ENCODE measurements at regions not wholly inside any gene's neighbourhood (a gene's known extent, or its start where the extent isn't known, plus 50 kb on each side); places are given as distances from the start of the nearest gene placed in this dataset.
A peak's percentile ranks its signal among the peaks of the same experiment; 100 is the strongest.

- DNase-seq (ENCODE audit: insufficient read length, low spot score) (no peak), FAIRE-seq (no peak)
These were observed 1321.6 kb upstream of the ACVR2A start for GRCh38 chr2:146523196-146523595.

- DNase-seq (ENCODE audit: insufficient read length, low spot score) (no peak), FAIRE-seq (no peak)
These were observed 1338.0 kb upstream of the ACVR2A start for GRCh38 chr2:146506851-146507250.

DNA sequence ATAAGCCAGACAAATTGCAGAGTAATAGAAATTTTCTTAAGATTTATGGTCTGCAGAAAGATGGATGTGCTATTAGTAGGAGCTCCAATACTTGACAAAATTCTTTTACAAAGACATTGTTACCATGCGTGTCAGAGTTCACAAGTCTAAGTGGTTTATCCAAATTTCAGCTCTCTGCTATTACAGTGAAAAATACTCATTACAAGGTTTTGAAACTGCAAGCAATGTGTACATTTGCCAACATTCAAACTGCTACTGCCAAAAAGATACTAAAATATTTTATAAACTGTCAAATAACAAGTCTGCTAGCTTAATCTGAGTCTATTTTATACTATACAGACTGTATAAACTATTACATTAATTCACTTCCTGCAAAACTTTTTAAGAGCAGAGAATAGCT lies 1341.5 kb upstream of the ACVR2A start:
- DNase-seq (ENCODE audit: insufficient read length, low spot score) (no peak), FAIRE-seq (no peak)

DNA sequence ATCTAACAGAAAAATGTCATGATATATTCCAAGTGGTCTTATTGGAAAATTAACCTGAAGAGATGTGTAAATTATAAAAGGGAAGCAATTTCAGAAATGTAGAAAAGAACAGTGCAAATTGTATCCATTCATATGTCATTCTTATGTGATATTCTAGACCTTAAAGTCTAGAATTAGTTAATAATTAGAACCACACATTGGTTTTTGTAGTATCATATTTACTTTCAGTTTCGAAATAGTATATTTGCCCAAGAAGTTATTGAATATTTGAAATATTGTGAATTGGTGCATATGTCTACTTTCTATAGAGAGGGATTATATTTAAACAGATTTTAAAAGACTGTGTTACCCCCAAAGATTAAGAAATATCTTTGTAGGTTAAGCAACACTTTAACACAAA lies 1348.6 kb upstream of the ACVR2A start:
- FAIRE-seq: no peak

DNA sequence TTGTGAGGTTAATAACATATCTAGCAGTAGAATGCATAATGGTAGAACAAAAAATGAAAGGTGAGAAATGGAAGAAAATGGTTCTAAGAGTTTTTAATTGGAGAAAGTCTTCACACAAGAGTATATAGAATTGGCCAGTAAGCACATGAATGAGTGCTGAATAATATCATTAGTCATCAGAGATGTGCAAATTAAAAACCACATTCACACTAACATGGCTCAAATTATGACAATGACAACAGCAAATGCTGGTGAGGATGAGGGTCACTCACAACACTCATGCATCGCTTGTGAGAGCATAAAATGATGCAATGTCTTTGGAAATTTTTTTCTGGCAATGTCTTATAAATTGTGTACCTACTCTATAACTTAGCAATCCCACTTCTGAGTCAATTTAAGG lies 1355.4 kb upstream of the ACVR2A start:
- no peak for FAIRE-seq
- DNase-seq (ENCODE audit: insufficient read length, low spot score): no peak

More for the DNA sequence above, 1348.6 kb upstream of the ACVR2A start:
- DNase-seq (ENCODE audit: insufficient read length, low spot score): no peak

- peak; percentile 44 for FAIRE-seq
- DNase-seq (ENCODE audit: insufficient read length, low spot score): peak; percentile 11
These were observed 1363.2 kb upstream of the ACVR2A start for GRCh38 chr2:146481629-146482028.

DNA sequence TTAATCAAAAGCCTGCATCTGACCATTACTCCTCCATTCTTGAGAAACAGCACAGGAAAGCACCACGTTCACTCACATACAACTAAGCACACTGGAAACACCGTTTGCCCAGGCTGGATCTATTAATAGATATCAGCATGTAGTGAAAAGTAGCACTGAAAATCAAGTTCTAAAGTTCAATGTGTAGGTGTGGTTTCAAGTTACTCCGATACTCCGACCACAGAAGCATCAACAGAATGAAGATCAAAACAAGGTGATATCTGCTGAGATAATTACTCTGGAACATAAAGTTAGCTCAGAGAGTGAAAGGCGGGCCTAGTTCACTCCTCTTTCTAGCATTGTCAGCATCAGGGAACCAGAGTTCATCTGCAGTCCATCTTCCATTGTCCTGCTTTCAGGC lies 1367.4 kb upstream of the ACVR2A start:
- no peak for FAIRE-seq
- DNase-seq (ENCODE audit: insufficient read length, low spot score): no peak

- FAIRE-seq: no peak
- DNase-seq (ENCODE audit: insufficient read length, low spot score): no peak
These were observed 1376.3 kb upstream of the ACVR2A start for GRCh38 chr2:146468578-146468977.

DNA sequence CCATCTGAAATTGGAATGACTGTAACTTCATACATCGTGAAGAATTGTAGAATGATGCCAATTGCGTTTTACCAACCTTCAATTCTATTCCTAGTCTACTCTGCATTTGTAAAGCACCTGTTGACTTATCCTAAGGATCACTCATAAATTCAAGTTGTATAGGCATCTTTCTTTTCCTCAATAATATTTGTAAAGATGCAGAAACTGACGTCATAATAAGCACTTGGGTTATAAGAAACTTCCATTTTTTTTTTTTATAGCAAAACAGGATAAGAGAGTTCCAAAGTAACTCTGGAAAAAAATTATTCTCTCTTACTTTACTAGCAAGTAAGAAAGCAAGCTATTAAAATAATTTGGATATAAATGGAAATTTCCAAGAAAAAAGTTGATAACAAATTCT lies 1377.4 kb upstream of the ACVR2A start:
- no peak for FAIRE-seq
- DNase-seq (ENCODE audit: insufficient read length, low spot score): no peak

DNA sequence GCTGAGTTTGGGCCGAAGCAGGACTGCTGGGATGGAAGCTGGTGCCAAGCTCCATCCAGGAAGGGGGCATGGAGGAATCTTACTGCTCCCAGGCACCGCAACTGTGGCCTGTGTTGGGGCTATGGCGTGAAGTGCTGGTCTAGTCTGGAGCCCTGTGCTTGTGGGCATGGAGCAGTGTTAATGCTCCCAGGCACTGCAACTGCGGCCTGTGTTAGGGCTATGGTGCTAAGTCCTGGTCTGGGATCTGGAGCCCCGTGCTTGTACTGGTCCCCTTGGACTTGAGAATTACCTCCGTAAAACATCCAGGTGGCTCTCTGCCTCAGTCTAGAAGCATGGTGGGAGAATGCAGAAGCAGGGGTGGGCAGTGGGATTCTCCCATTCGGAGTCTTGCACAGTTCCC lies 1379.4 kb upstream of the ACVR2A start:
- DNase-seq (ENCODE audit: insufficient read length, low spot score) (no peak), FAIRE-seq (no peak)

GRCh38 chr2:146461068-146461467 lies 1383.8 kb upstream of the ACVR2A start:
- FAIRE-seq: no peak
- DNase-seq (ENCODE audit: insufficient read length, low spot score): no peak

DNA sequence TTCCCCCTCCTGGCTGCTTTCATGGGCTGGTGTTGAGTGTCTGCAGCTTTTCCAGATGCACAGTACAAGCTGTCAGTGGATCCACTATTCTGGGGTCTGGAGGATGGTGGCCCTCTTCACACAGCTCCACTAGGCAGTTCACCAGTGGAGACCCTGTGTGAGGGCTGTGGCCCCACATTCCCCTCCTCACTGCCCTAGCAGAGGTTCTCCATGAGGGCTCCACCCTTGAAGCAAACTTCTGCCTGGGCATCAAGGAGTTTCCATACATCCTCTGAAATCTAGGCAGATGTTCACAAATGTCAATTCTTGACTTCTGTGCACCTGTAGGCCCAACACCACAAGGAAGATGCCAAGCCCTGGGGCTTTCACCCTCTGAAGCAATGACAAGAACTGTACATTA lies 1386.2 kb upstream of the ACVR2A start:
- FAIRE-seq (no peak), DNase-seq (ENCODE audit: insufficient read length, low spot score) (no peak)

DNA sequence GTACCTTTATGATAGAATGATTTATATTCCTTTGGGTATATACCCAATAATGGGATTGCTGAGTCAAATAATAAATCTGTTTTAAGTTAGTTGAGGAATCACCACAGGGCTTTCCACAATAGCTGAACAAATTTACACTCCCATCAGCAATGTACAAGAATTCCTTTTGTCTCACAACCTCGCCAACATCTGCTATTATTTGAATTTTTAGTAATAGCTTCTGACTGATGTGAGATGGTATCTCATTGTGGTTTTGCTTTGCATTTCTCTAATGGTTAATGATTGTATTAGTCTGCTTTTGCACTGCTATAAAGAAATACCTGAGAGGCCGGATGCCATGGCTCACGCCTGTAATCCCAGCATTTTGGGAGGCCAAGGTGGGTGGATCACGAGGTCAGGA lies 1387.6 kb upstream of the ACVR2A start:
- DNase-seq (ENCODE audit: insufficient read length, low spot score) (no peak), FAIRE-seq (no peak)

DNA sequence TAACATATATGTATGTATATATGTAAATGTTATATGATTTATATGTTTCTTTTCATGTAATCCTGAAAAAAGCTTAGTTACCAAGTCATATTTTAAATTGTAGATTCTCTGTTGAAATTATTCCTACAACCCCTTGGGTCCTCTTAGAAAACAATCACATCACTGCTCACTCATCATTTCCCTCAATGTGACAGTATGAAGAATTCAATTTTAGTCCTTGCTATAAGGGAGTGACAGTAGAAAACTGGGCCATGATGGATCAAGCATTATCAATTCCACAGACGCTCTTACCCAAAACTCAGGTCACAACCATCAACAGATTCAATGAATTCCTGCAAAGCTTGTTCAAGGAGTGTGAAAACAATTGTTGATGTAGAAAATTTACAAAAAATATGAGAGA lies 1389.5 kb upstream of the ACVR2A start:
- FAIRE-seq (no peak), DNase-seq (ENCODE audit: insufficient read length, low spot score) (no peak)

- DNase-seq (ENCODE audit: insufficient read length, low spot score) (no peak), FAIRE-seq (no peak)
These were observed 1392.9 kb upstream of the ACVR2A start for GRCh38 chr2:146451972-146452371.

DNA sequence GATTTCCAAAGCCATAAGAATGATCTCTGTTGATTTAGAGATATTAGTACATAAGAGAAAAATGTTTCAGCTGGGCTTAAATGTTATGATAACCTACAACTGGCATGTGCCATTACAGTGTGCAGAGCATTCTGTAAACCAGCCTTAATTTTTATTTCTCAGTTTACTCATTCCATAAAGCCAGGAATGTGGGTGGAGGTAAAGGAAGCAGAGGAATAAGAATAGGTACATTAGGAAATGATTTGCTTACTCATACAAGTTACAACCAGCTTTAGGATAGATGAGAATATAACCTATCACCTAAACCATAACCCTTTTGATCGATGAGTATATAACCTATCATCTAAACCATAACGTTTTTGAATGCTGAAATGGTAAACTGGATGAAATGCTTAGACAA lies 1394.7 kb upstream of the ACVR2A start:
- FAIRE-seq (no peak), DNase-seq (ENCODE audit: insufficient read length, low spot score) (no peak)

DNA sequence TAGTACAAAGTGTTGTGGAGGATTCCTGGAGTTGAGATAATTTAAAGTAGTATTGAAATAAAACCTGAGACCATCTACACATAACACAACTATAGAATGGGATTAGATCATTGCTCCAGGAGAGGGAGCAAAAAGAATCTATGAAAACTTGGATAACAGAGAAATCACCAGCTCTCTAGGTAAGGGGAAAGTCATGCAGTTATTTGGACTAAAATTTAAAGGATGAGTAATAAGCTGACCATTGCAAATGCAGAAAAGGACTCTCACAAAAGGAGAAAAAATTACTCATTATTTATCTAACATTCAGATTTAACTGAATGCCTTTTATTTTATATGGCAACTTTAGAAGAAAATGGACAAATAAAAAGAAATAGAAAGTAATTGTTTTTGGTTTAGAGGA lies 1399.8 kb upstream of the ACVR2A start:
- FAIRE-seq: no peak
- DNase-seq (ENCODE audit: insufficient read length, low spot score): no peak

DNA sequence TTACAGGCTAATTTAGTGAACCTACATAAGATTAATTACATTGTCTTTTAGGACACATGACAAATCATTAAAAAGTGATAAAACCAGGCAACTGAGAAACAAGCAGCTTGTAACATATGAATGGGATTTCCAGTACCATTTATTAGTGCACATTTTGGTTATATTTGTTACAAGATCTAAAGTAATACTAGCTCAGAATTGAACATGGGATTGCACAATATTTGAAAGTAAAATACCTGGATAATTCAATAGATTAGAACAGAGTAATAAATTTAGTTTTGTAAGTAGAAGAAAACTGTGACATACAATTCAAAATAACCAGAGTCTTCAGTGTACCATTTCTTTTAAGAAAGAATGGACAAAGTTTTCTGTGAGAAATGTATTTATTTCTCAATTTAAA lies 1400.7 kb upstream of the ACVR2A start:
- no peak for DNase-seq (ENCODE audit: insufficient read length, low spot score)
- no peak for FAIRE-seq

DNA sequence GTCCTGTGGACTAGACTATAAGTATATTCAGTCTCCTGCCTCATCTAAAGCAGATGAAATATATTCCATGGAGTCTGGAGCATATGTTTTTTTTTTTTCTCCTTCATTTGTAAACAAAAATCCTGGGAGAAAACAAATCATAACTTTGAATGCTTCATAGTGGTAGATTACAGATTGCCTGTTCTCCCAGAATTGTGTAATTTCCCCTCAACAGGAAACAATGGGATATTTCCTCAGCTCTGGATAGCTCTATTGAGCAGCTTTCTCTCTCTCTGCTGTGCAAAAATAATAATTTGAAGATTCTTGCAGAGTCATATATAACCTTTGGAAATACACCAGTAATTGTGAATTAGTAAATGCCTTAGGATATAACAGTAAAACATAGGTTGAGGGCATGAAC lies 1406.6 kb upstream of the ACVR2A start:
- DNase-seq (ENCODE audit: insufficient read length, low spot score): no peak
- FAIRE-seq: no peak

DNA sequence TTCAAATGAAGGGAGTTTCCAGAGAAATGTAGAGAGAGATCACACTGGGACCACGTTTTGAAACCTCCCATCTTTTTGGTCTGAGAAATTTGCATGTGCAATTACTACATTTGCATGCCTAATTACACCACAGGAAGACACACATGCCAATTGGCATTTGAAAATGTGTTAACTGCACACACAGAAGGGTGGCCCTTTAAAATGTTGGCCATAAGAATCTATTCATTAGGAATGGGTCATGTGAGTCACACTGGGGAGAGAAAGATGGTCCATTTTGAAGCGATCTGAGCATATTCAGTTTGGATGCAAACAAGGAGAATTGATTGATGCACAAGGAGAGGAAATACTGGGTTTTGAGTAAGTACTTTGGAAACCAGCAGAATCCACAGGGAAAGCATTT lies 1407.1 kb upstream of the ACVR2A start:
- DNase-seq (ENCODE audit: insufficient read length, low spot score): no peak
- FAIRE-seq: no peak

DNA sequence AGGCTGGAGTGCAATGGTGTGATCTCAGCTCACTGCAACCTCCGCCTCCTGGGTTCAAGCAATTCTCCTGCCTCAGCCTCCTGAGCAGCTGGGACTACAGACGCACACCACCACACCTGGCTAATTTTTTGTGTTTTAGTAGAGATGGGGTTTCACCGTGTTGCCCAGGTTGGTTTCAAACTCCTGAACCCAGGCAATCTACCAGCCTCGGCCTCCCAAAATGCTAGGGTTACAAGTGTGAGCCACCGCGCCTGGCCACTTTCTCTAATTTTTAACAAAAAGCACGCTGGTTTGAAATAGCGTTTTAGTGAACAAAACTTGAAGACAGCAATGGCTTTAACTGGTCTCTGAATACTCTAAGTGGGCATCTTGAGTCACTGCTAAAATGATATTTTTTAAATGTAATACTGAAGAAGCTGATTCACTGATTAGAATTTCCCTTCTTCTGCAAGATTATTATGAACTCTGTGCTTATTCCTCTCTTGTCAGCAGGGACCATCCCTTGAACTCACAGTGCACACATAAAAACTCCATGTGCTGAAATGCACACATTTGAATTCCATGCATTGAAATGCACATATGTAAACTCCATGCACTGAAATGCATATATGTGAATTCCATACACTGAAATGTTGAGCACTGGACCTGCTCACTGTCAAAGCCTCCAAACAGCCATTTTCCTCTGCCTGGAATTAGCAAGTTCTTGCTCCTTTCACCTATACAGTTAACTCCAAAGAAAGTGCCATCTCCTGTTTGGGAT lies 1411.5 kb upstream of the ACVR2A start:
- FAIRE-seq: no peak
- DNase-seq (ENCODE audit: insufficient read length, low spot score): no peak

GRCh38 chr2:146429366-146429765 lies 1415.5 kb upstream of the ACVR2A start:
- DNase-seq (ENCODE audit: insufficient read length, low spot score): no peak
- FAIRE-seq: no peak

DNA sequence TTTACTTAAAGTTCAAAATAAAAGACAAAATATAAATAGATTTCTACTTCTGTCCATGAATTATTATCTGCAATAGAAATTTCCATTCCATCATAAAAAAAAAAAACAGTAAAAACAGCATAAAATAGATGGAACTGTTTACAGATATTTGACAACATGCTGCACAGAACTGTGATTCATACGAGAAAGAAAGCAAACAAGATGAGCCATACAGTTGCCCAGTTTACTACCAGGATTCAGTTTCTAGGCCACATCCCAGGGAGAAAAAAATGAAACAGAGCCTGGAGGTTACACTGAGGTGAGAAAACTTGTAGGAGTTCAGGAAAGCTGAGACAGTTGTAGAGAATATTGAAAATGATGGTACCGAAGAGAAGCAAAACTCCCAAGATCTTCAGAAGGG lies 1426.9 kb upstream of the ACVR2A start:
- FAIRE-seq: no peak
- no peak for DNase-seq (ENCODE audit: insufficient read length, low spot score)

Measured in HTR-8/SVneo (cell line).